Panc1 (cell line): ENCODE measurements at regions not wholly inside any gene's neighbourhood (a gene's known extent, or its start where the extent isn't known, plus 50 kb on each side); places are given as distances from the start of the nearest gene placed in this dataset.

Experiments used
- ATAC-seq: fragments of 200-7000 bp; cut with Tn5 transposase; 2 replicates; pipeline ENCODE4 v1.9.1; 2020; ENCODE audit warnings: mild to moderate bottlenecking, moderate library complexity
- BruUV-seq: library from RNA; stranded (reverse); fragments of 400-500 nt; replicated peaks from 2 replicates; lab custom pipeline; 2021; lab: Mats Ljungman, UMichigan
- CTCF ChIA-PET: fragments of 300-600 bp; sonication (Branson Sonifier 250); formaldehyde crosslinking; loops from one replicate; lab custom pipeline; 2022; ENCODE audit warnings: antibody characterized with exemption; lab: Charles Lee
- POLR2A ChIA-PET: fragments of 300-600 bp; sonication (Branson Sonifier 250); formaldehyde crosslinking; loops from one replicate; lab custom pipeline; 2022; ENCODE audit warnings: antibody characterized with exemption; lab: Charles Lee
- DNase-seq: peaks from one replicate; pipeline ENCODE4 v3.0.0-alpha.2; 2010; ENCODE audit warnings: low read depth, low spot score
- H3K27ac ChIP-seq: 2 replicates; pipeline ENCODE4 v1.5.1; 2011; ENCODE audit warnings: mild to moderate bottlenecking, low read length, inconsistent platforms
- H3K27me3 ChIP-seq: fragments of 200-500 bp; sonication (Bioruptor generic); 2 replicates; pipeline ENCODE4 v1.6.0; 2014; ENCODE audit warnings: low read length, inconsistent platforms; ENCODE audit not compliant: control insufficient read depth, insufficient read depth
- H3K36me3 ChIP-seq: fragments of 200-500 bp; sonication (Bioruptor generic); 2 replicates; pipeline ENCODE4 v1.5.1; 2014; ENCODE audit warnings: inconsistent platforms, mild to moderate bottlenecking, low read length, moderate library complexity; ENCODE audit not compliant: control insufficient read depth, insufficient read depth
- H3K4me1 ChIP-seq: 2 replicates; pipeline ENCODE4 v1.5.1; 2011; ENCODE audit warnings: inconsistent platforms, mild to moderate bottlenecking, low read length, moderate library complexity; ENCODE audit not compliant: control insufficient read depth, insufficient read depth
- H3K4me3 ChIP-seq, 2 experiments: 2 replicates each; pipeline ENCODE4 v1.5.1; 2011 to 2012; ENCODE audit warnings: low read depth in 2 of 2, low read length in 2 of 2, mild to moderate bottlenecking in 2 of 2, inconsistent platforms in 1 of 2, moderate library complexity in 1 of 2
- H3K9me3 ChIP-seq: fragments of 200-500 bp; sonication (Bioruptor generic); 2 replicates; pipeline ENCODE4 v1.5.1; 2014; ENCODE audit warnings: low read depth, mild to moderate bottlenecking, inconsistent platforms, low read length, moderate library complexity; ENCODE audit not compliant: control insufficient read depth, insufficient read depth
- CTCF ChIP-seq: fragments of 450-650 bp; IDR thresholded peaks from 2 replicates; pipeline ENCODE4 v1.5.1; 2017; ENCODE audit warnings: mild to moderate bottlenecking
- POLR2AphosphoS5 ChIP-seq: IDR thresholded peaks from 2 replicates; pipeline ENCODE4 v1.6.1; 2012; ENCODE audit warnings: mild to moderate bottlenecking, low read depth, low read length, moderate library complexity
- REST ChIP-seq, 2 experiments: IDR thresholded peaks; 2 replicates each; pipeline ENCODE4 v1.6.1; 2011 to 2012; ENCODE audit warnings: low read depth in 2 of 2, control low read depth in 1 of 2, low read length in 1 of 2, mild to moderate bottlenecking in 1 of 2, moderate library complexity in 1 of 2; ENCODE audit not compliant: insufficient read depth in 1 of 2
- SIN3A ChIP-seq: IDR thresholded peaks from 2 replicates; pipeline ENCODE4 v1.6.1; 2012; ENCODE audit warnings: low read depth, mild to moderate bottlenecking, low read length, moderate library complexity, borderline replicate concordance; ENCODE audit not compliant: insufficient read depth
- TCF7L2 ChIP-seq: IDR thresholded peaks from 2 replicates; pipeline ENCODE4 v1.6.1; 2011; ENCODE audit warnings: mild to moderate bottlenecking, low read depth, low read length, inconsistent platforms
- in situ Hi-C: cut with HindIII; loops from 2 replicates; pipeline ENCODE4 v1.10.0; 2016; ENCODE audit warnings: low sequenced_read_pairs, low pct_unique_long_range_greater_than_20kb
- intact Hi-C: fragments of 100-400 bp; cut with micrococcal nuclease; formaldehyde crosslinking; loops from one replicate; pipeline ENCODE4 v1.10.0; 2022; ENCODE audit not compliant: unreplicated experiment

GRCh38 chr2:8421658-8422449 lies 260.0 kb upstream of the ID2 start:
- Histone ChIP-seq H3K4me1 (no peaks in the 10 kb centered on the region), H3K36me3 (no peaks in the 10 kb centered on the region), H3K4me3 (no peak overlapping the region), H3K27me3 (peaks cover 5% of the 10 kb centered on the region), H3K9me3 (no peaks in the 10 kb centered on the region), H3K27ac (no peak overlapping the region)
- ATAC-seq: no peak
- in situ Hi-C loops (no loop called here), intact Hi-C loops (no loop called here)
- CTCF ChIA-PET: no interaction called here
- DNase-seq: no peak
- no peak for TF ChIP-seq CTCF
- no peak for TF ChIP-seq POLR2AphosphoS5
- TF ChIP-seq REST (IDR thresholded peaks at IDR 0.05; ENCODE audit: insufficient read depth in 1 of 2, low read depth in 2 of 2, low read length in 1 of 2): no peak
- no peak for TF ChIP-seq SIN3A
- TF ChIP-seq TCF7L2: no peak
- POLR2A ChIA-PET: no interaction called here
- BruUV-seq: no TSS peak

- no peaks in the 10 kb centered on the region for H3K36me3 ChIP-seq
- ATAC-seq: no peak
- no peaks in the 10 kb centered on the region for H3K9me3 ChIP-seq
- BruUV-seq: no TSS peak
- H3K27me3 ChIP-seq: peaks cover 5% of the 10 kb centered on the region
- intact Hi-C loops: no loop called here
- in situ Hi-C loops: no loop called here
- CTCF ChIA-PET: no interaction called here
- POLR2A ChIA-PET: no interaction called here
- H3K4me1 ChIP-seq: no peaks in the 10 kb centered on the region
- no peak for TF ChIP-seq REST (IDR thresholded peaks at IDR 0.05; ENCODE audit: insufficient read depth in 1 of 2, low read depth in 2 of 2, low read length in 1 of 2)
- no peak overlapping the region for H3K27ac ChIP-seq
- no peak overlapping the region for H3K4me3 ChIP-seq
- no peak for DNase-seq
Observed at GRCh38 chr2:8422450-8422800, 259.4 kb upstream of the ID2 start.
